SW 1271 (cell line): ENCODE measurements at regions not wholly inside any gene's neighbourhood (a gene's known extent, or its start where the extent isn't known, plus 50 kb on each side); places are given as distances from the start of the nearest gene placed in this dataset.
A peak's percentile ranks its signal among the peaks of the same experiment; 100 is the strongest.

Experiments
- DNase-seq, 2 experiments: peaks; one replicate each; lab custom pipeline; 2025; lab: John Stamatoyannopoulos, UW

DNA sequence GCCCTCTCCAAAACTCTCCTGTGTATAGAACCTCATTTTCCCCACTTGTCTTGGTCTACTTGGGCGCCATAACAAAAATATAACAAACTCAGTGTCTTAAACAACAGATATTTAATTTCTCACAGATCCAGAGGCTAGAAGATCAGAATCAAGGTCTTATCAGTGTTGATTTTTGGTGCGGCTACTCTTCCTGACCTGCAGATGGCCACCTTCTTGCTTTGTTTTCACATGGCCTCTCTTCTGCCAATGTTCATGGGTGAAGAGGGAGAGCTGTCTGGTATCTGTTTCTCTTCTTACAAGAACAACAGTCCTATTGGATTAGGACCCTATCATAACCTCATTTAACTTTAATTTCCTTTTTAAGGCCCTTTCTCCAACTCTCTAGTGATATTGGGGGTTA lies 177.3 kb downstream of the PABPC4L start:
- peak in 1 of 2 experiments; percentile 39 for DNase-seq

DNA sequence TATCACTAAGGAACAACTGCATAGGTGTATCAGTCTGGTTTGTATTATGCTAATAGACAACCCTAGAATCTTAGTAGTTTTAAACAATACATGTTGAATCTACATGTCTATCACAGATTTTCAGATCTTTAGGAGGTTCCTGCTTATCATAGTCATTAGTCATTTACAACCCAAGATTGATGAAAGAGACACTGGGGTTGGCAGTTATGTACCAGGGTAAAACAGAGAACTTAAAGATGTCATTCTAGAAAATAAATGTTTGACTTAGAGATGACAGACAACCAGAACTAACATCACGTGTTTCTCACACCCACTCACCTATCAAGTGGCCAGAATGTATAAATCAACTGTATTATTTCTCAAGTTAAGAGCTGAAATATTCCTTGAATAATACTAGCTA lies 181.9 kb downstream of the PABPC4L start:
- DNase-seq: no peak

DNA sequence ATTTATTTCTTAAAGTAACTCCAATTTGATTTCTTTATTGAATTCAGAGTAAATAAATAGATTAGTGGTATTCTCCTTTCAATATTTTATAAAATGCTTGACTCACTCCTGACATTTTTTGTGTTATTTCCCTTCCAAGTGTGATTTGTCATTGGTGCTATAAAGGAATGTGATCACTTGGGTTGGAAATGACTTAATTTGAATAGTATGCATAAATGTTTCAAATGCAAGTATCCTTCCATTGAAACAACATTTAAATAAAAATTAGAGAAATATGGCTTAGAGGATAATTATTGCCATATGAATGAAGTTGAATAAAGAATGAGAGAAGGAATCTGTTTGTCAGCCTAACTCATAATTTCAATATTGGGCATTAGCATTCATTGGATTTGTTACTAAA lies 182.7 kb downstream of the PABPC4L start:
- no peak for DNase-seq

- no peak for DNase-seq
These were observed 200.5 kb downstream of the PABPC4L start for GRCh38 chr4:134001057-134001456.

DNA sequence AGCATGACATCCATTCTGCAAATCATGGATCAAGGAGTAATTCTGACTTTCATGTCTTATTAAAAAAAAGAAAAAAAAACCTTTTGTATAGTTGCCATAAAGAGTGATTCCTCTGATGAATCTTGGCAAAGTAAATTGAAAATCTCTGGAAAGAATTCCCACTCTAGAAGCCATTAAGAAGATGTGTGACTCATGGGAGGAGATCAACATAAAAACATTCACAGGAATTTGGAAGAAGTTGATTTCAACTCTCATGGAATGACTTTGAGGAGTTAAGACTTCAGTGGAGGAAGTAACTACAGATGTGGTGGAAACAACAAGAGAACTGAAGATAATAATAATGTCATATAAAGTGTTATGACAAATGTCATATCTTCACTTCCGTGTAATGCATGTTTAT lies 204.2 kb downstream of the PABPC4L start:
- no peak for DNase-seq

DNA sequence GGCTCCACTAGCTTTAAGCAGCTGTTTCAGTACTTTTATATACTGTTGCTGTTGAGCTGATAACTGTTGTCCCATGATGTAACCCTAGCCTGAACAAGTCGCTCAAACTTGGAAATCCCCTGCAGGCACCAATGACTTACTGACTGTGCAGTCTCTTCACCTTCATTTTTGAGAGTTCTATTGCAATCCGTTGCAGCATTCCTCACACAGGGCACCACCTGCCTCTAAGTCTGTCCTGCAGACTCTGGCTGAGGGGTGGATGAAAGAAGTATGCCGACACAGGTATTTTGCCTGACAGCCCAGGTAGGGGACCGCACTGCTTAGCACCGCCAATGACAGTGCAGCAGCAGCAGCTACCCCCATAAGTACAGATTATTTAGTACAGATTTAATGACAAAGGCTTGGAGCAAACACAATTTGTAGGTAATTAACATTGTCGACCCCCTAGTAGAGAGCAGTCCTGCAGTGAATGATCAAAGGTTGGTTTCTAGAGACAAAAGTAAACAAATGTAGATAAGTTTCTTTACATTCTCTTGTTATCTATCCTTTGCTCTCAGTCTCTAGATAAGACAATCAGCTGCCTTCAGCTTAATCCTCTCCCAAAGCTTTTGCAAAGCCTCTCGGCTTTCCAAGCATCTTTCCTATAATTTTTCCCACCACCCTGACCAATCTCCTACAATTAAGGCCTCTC lies 205.0 kb downstream of the PABPC4L start:
- no peak for DNase-seq

DNA sequence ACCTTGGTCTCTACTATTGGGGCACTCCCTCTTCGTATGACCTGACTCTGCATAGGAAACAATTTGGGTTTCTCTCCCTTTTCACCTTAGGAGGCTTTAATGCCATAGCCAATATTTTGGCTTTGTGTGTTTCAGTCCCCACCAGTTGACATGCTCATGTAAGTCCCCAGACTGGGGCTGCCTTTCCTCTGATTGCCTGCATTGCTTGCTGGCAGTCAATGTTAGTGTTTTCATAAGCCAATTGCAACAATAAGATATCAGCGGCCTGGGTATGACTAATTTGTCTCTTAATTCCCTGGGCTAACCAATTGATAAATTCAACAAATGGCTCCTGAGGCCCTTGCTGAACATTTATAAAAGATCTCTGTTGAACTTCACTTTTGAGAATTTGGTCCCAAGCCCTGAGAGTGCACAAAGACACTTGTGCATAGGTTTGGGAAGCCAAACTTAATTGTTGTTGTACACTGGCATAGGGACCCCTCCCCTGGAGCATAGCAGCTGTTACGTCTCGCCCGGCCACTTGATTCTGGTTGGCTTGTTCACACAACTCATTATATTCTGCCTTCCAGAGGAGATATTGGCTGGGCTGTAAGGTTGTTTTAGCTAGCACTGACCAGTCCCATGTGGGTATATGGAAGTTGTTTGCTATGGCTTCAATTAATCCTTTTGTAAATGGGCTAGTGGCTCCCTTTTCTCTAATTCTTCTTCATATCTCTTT lies 206.2 kb downstream of the PABPC4L start:
- DNase-seq: no peak

DNA sequence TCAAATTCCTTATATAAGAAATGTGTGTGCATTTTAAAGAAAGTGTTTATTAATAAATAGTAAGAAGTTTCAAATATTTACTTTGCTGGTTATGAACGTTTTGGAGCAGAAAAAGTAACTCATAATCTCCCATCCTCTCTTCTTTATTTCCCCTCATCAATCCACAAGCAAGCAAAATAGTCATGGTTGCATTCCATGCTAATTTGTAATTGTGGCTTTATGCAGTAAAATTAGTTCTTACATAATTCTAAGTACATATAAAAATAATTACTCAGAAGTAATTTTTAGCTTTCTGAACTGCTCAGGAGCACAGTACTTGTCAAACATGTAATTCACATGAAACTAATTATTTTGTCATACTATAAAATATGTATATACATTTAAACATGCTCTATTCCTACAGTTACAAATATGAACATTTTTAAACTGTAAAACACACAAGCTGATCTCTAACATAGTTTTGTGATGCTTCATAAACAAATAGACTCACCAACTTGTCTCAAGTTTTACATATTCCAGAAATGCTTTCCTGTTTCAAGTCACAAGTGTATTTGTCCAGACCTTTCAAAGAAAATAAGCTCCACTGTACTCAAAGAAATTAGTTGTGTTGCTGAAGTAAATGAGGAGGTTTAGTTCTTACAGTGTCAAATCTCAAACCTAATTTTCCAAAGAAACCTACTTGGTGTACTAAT lies 218.9 kb downstream of the PABPC4L start:
- no peak for DNase-seq

- no peak for DNase-seq
These were observed 220.3 kb downstream of the PABPC4L start for GRCh38 chr4:133981327-133981726.

DNA sequence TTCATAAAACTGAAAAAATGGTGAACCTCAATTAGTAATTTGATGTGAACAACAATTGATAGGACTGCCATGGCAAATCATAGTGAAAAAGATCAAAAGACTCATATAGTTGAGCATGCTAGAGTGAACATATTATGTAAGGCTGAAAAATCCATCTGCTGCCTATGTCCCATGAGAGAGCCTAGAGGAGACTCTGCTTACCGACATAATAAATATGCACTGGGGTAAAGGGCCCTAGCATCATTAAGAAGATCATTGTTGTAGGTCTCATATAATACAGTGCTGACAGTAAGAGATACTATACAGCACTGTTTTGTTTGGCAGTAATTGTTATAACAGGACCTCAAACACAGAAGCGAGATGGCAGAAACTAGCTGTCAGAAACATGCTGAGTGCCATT lies 229.0 kb downstream of the PABPC4L start:
- DNase-seq: no peak

DNA sequence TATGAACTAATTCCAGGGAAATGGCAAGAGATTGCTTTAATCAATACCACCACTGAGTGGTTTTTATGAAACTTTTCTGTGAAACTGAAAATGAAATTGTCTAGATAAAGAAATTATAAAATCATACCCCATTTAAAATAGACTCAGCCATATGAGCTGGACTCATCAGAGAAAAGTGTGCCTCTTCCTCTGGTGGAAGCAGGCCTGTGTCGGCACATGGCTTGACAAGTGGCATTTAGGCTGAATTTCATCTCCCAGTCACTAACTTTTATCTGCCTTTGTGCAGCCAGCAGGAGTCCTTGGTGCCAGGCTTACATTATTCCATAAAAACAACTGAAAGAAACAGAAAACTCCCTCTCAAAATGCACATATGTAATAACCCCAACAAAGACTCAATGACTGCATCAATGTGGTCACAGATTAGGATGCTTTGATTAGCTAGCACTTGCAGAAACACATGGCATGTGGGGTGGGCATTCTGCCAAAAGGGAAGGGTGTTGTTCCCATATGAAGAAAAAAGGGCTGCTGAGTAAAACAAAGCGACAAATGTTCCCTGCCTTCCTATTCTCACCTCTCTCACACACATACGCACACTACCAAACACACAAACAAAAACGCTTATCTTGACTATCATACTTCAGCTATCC lies 232.3 kb downstream of the PABPC4L start:
- DNase-seq: no peak

DNA sequence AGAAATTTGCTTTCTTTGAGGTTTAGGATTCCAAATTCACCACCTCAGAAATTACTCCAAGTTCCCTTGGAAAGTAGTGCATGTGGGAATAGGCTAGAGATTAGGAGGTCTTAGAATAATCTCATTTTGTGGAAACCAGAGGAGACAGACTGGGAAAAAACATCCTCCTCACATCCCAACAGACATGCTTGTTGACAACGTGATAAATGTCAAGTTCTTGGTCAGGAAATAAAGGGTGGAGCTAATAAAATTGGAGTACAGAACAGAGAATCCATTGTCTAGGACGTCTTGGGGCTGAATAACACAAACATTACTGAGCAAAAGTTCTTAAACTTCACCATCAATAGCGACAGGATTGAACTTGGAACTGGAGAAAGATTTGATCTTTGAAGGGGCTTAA lies 233.4 kb downstream of the PABPC4L start:
- no peak for DNase-seq

DNA sequence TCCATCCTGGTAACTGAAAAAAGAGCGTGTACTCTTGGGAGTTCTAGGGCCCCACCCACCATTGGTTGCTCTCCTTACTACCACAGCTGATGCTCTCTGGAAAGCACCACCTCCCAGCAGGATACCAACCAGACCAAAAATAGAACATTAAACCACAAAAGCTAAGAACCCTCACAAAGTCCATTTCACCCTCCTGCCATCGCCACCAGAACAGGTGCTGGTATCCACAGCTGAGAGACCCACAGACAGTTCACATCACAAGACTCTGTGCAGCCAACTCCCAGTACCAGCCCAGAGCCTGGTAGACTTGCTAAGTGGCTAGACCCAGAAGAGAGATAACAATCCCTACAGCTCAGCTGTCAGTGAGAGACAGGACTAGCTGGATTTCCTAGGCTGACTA lies 240.6 kb downstream of the PABPC4L start:
- DNase-seq: no peak

DNA sequence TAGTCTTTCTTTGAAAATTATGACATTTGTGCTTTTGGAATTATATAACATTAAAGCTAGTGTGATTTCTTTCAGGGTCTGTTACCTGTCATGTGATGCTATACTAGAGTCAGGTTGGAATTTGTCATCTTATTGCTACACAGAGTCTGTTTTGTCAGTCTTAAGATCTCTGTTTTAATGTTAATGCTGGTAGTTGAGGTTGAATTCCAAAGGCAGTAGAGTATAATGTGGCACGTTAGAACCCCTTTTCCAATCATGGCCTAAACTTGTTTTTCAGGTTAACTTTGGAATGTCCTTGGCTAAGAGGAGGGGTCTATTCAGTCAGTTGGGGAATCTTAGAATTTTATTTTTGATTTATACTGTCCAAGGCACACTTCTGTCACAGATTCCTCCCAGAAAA lies 258.5 kb downstream of the PABPC4L start:
- no peak for DNase-seq

DNA sequence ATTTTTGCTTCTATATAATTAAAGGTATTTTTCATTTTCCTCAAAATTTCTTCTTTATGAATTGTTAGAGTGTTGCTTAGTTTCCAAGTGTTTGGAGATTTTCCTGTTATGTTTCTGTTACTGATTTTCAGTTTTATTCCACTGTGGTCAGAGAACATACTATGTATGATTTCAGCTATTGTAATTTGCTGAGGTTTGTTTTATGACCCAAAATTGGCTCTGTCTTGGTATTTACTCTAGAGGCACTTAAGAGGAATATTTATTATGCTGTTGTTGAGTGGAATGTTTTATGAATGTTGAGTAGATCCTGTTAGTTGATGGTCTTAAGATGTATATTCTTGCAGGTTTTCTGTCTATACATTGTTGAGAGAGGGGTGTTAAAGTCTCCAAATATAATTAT lies 263.5 kb downstream of the PABPC4L start:
- no peak for DNase-seq

- no peak for DNase-seq
These were observed 271.9 kb downstream of the PABPC4L start for GRCh38 chr4:133929531-133930239.

DNA sequence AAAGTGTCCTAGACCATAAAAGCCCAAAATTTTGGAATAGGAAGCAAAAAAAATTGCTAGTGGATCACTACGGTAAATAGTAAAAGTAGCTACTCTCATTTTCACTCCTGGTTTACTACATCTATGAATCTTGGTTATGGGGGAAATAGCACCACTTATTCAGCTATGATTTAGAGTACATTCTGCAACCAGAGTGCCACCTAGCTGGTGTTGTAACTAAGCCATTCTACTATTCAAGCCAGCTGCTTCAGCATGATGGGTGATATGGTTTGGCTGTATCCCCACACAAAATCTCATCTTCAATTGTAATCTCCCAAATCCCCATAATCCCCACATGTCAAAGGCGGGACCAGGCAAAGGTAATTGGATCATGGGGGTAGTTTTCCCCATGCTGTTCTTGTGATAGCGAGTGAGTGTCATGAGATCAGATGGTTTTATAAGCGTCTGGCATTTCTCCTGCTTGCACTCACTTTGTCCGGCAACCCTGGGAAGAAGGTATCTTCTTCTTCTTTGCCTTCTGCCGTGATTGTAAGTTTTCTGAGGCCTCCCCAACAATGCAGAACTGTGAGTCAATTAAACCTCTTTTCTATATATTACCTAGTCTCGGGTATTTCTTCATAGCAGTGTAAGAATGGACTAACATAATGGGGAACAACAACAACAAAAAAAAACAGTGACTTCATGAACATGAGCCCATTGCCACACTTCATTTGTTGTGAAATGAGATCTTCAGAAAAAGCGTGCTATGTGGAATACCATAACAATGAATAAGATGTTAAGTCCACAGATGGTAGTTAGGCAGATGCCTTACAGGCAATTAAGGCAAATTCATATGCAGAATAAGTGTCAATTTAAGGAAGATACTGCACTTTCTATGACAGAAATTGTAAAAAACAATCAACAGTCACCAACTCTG lies 280.1 kb downstream of the PABPC4L start:
- peak in 1 of 2 experiments; percentile 15 for DNase-seq

DNA sequence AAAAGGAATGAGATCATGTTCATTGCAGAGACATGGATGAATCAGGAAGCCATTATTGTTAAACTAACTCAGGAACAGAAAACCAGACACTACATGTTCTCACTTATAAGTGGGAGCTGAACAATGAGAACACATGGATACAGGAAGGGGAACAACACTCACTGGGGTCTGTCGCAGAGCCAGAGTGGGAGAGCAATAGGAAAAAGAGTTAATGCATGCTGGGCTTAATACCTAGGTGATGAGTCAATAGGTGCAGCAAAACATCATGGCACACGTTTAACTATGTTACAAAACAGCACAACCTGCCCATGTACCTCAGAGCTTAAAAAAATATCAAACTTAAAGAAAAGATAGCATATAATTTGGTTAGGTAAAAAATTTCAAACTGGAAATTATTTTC lies 281.4 kb downstream of the PABPC4L start:
- DNase-seq: no peak

DNA sequence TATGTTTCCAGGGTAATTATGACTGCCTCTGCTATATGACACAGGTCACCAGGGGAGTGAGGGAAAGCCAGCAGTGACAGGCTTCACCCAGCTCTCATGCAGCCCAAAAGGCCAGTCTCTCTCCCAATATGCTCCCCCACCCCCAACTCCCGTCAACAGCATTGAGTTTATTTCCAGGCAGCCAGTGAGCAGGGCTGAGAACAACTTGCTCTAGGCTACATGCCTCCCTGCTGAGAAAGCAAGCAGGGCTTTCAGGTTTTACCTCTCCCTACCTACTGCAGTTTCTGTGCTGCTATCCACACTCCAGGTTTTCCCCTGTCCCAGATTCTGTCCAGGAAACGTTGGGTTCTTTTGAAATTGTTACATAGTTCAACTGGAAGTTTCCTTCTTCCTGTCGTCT lies 291.4 kb downstream of the PABPC4L start:
- no peak for DNase-seq

DNA sequence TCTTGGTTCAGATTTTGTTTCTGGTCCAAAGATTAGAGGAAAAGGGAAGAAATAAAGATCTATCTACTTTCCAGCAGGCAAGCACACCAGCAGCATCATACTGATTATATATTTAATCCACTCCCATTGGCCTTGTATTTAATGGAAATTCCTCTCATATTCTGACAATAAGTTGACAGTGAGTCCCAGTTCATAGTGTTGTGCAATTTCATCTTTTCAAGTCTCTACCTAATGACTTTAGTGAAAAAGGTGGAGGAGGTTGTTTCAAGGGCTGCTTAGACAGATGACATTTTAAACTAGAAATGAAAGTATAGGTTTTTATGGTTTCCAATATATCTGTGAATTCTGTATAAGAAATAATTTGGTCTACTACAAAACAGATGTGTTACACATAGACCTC lies 298.6 kb downstream of the PABPC4L start:
- no peak for DNase-seq

GRCh38 chr4:133891011-133891410 lies 310.6 kb downstream of the PABPC4L start:
- DNase-seq: no peak
